IPS-15b (cell line): ENCODE measurements at regions not wholly inside any gene's neighbourhood (a gene's known extent, or its start where the extent isn't known, plus 50 kb on each side); places are given as distances from the start of the nearest gene placed in this dataset.

Experiments
- H3K27me3 ChIP-seq: one replicate; pipeline ENCODE4 v1.6.1; 2013; ENCODE audit warnings: low read length; ENCODE audit not compliant: control insufficient read depth, insufficient read depth
- H3K36me3 ChIP-seq: one replicate; pipeline ENCODE4 v1.6.1; 2013; ENCODE audit warnings: low read length; ENCODE audit not compliant: control insufficient read depth, insufficient read depth
- H3K4me1 ChIP-seq: one replicate; pipeline ENCODE4 v1.6.1; 2013; ENCODE audit warnings: mild to moderate bottlenecking, low read length; ENCODE audit not compliant: control insufficient read depth, insufficient read depth
- H3K4me3 ChIP-seq: one replicate; pipeline ENCODE4 v1.5.1; 2013; ENCODE audit warnings: low read depth, low read length
- H3K9ac ChIP-seq: one replicate; pipeline ENCODE4 v1.6.1; 2013; ENCODE audit warnings: low read depth, mild to moderate bottlenecking, low read length
- H3K9me3 ChIP-seq: one replicate; pipeline ENCODE4 v1.6.1; 2013; ENCODE audit warnings: mild to moderate bottlenecking, low read length; ENCODE audit not compliant: control insufficient read depth, insufficient read depth

DNA sequence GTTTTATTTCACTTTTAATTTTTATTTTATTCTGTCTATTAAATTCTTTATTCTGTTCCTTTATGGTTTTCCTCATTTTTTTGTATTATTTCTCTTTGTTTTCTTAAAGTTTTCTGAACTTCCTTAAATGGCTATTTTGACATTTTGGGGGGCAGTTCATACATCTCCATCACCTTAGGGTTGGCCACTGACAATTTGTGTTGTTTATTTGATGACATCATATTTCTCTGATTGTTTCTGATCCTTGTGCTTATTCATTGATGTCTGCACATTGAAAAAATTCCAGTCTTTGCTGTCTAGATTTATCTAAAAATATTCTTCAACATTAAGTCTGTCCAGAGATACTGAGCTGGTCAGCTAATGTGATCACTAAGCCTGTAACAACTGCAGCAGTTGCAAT is 379.5 kb upstream of the EYS start:
- no peaks in the 10 kb centered on the region for H3K4me1 ChIP-seq
- H3K4me3 ChIP-seq = no peak overlapping the region
- H3K27me3 ChIP-seq = no peaks in the 10 kb centered on the region
- H3K36me3 ChIP-seq = no peaks in the 10 kb centered on the region
- H3K9me3 ChIP-seq = peaks cover 7% of the 10 kb centered on the region
- H3K9ac ChIP-seq = no peak overlapping the region

DNA sequence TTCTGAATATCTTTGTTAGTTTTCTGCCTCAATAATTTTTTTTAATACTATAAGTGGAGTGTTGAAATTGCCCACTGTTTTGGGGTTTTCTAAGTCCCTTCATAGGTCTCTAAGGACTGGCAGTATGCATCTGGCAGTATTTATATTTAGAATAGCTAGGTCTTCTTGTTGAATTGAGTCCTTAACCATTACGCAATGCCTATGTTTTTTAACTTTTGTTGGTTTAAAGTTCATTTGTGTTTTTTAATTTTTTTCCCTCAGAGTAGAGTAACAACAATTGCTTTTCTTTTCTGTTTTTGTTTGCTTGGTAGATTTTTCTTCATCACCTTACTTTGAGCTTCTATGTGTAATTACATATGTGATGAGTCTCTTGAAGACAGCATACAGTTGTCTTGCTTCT is 375.9 kb upstream of the EYS start:
- H3K9ac ChIP-seq = no peak overlapping the region
- H3K4me3 ChIP-seq = no peak overlapping the region
- no peaks in the 10 kb centered on the region for H3K27me3 ChIP-seq
- H3K4me1 ChIP-seq = no peaks in the 10 kb centered on the region
- H3K9me3 ChIP-seq = peaks cover 8% of the 10 kb centered on the region
- H3K36me3 ChIP-seq = no peaks in the 10 kb centered on the region

DNA sequence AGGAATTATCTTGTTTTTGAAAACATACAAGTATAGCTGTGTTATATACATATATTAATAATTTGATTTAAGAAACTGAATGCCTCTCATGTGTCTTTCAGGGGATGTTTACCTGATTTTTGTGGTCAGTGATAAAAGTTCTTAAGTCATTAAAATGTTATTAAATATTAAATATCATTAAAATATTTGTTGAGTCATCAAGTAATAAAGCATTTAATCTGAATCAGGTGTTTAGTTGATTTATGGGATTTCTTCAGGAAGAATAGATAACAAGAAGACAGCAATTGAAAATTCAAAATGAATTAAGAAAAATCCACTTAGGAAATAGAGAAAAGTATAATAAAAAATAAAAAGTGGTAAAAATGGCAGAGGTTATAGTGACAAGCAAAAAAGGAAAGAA is 361.9 kb upstream of the EYS start:
- no peaks in the 10 kb centered on the region for H3K27me3 ChIP-seq
- H3K36me3 ChIP-seq = no peaks in the 10 kb centered on the region
- no peaks in the 10 kb centered on the region for H3K9me3 ChIP-seq
- no peaks in the 10 kb centered on the region for H3K4me1 ChIP-seq
- no peak overlapping the region for H3K4me3 ChIP-seq
- no peak overlapping the region for H3K9ac ChIP-seq

DNA sequence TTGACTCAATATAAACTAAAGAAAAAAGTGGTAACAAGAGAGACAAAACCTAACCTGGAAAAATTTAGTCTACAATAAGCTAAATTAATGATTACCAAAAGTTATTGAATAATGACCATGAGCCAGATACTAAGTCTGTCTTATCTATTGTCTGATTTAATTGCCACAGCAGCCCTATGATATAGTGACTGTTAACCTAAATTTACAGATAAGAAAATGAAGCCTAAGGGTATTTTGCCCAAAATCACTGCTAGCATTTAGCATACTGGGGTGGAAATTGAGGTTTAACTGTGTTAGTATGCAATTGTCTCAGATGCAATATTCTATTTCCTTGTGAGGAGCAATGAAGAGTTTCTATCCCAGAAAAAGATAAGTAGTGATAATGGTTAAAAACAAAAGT is 361.0 kb upstream of the EYS start:
- Histone ChIP-seq H3K9ac (no peak overlapping the region), H3K27me3 (no peaks in the 10 kb centered on the region), H3K36me3 (no peaks in the 10 kb centered on the region), H3K9me3 (no peaks in the 10 kb centered on the region), H3K4me3 (no peak overlapping the region), H3K4me1 (no peaks in the 10 kb centered on the region)

DNA sequence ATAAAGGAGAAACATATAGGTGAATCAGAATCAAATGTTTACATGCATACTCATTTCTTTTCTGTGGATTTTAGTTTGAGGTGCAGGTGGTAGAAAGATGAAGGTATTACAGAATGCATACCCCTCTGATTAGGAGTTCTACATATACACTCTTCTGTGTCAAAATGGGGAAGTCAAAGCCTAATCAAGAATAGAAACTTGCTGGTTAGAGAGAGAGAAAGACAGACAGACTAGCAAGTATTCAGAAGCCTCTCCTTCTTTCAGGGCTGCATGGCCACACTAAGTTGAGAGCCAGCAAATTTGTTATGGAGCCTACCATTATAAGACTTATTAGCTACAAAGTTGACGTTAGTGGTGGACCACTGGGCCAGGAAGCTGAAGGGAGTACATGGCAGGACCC is 358.3 kb upstream of the EYS start:
- no peaks in the 10 kb centered on the region for H3K27me3 ChIP-seq
- no peak overlapping the region for H3K4me3 ChIP-seq
- no peaks in the 10 kb centered on the region for H3K9me3 ChIP-seq
- H3K4me1 ChIP-seq = no peaks in the 10 kb centered on the region
- H3K9ac ChIP-seq = no peak overlapping the region
- no peaks in the 10 kb centered on the region for H3K36me3 ChIP-seq

DNA sequence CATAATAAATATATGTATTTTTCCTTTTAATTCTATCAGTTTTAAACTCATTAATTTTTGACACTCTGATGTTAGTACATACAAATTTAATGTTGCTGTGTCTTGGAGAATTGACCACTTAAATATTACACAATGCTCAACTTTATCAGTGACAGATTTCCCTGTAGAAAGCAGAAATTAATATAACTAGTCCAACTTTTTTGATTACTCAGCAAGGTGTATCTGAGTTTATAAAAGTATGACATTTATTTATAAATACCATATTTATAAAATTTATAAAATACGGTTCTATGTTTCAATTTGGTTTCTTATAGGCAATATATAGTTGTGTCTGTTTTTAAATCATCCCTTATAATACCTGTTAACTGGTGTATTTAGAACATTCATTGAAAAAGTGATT is 350.0 kb upstream of the EYS start:
- no peaks in the 10 kb centered on the region for H3K36me3 ChIP-seq
- H3K4me3 ChIP-seq = no peak overlapping the region
- no peak overlapping the region for H3K9ac ChIP-seq
- H3K9me3 ChIP-seq = no peaks in the 10 kb centered on the region
- H3K4me1 ChIP-seq = no peaks in the 10 kb centered on the region
- H3K27me3 ChIP-seq = no peaks in the 10 kb centered on the region

DNA sequence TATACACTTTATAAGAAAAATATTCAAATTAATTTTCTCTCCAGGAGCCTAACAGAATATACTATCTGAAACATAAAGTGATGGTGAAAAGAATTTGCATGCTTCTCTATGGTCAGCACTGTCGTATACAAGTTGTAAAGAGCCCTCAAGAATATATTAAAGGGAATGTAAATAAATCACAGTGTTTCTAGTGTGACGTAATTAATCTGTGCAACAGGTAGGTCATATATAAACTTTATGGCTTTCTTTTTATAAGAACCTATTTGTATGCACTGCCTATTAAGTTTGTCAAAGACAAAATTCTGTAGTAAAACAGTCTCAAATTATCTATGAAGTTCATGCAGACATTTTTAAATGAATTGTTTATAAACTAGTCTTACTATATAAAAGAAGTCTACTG is 347.9 kb upstream of the EYS start:
- no peaks in the 10 kb centered on the region for H3K9me3 ChIP-seq
- no peak overlapping the region for H3K9ac ChIP-seq
- no peak overlapping the region for H3K4me3 ChIP-seq
- H3K27me3 ChIP-seq = no peaks in the 10 kb centered on the region
- H3K4me1 ChIP-seq = no peaks in the 10 kb centered on the region
- H3K36me3 ChIP-seq = no peaks in the 10 kb centered on the region

DNA sequence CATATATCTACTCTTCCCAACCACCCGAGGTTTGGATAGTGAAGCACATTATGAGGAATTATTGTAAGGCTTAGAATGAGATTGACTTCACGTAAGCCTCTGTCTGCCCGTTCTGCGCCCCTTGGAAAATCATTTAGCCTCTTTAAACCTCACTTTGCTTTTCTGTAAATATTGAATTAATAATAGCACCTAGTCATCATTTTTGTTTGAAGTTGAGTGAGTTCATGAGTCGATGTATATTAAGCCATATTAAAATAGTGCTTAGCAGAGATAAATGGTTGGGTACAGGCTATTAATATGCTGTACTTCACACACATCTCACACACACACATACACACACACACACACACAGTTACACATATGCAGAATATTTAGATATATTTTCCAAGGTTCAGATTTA is 344.8 kb upstream of the EYS start:
- Histone ChIP-seq H3K4me3 (no peak overlapping the region), H3K9me3 (no peaks in the 10 kb centered on the region), H3K9ac (no peak overlapping the region), H3K4me1 (no peaks in the 10 kb centered on the region), H3K36me3 (no peaks in the 10 kb centered on the region), H3K27me3 (no peaks in the 10 kb centered on the region)

DNA sequence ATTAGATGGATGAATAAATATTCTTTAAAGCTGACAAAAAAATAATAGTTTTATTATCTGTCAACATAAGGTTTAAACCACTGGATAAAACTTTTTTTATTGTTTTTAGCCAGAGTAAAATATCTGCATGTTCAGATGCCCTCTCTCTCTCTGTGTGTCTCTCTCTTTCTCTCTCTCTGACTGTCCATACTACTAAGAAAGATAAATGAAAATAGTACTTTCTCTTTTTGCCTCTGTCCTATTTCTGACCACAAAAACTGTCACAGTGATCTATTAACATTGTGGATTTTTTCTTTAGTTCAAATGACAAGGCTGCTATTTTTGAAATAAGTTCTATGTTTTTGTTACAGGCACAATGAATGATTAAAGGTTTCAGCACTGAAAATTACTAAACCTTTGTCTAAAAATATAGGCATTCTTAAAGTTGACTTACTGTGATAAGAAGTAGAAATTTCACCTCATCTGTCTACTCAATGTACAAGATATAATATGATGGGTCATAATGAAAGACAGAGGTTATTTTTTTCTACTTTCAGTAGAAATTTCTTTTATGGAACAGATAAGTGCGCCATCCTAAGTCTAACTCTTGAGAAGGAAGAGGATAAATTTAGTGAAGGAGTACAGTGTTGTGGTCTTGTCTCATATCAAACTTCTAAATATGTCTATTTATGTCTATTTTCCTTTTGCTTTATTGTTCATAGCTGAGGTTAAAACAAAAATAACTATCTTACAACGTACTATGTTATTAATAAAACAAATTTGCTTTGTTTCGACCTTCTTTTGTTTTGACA is 341.9 kb upstream of the EYS start:
- H3K9ac ChIP-seq = no peak overlapping the region
- no peak overlapping the region for H3K4me3 ChIP-seq
- H3K36me3 ChIP-seq = no peaks in the 10 kb centered on the region
- H3K27me3 ChIP-seq = no peaks in the 10 kb centered on the region
- H3K9me3 ChIP-seq = no peaks in the 10 kb centered on the region
- no peaks in the 10 kb centered on the region for H3K4me1 ChIP-seq

DNA sequence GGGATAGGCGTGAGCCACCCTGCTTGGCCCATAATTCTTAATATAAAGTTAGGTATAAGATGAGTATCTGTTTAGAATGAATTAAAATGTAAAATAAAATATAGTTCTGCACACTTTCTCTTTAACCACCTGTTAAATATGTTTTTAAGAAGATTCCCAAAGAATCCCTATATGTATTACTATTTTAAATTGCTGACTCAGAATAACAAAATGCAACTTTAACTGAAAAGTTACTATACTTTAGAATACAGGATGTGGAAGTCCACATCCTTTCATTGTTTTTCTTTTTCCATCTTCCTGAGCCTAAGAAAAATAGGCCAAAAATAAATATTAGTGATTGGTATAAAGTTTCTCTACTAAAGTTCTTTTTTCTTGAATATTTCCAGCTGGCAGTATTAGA is 325.6 kb upstream of the EYS start:
- H3K36me3 ChIP-seq = no peaks in the 10 kb centered on the region

DNA sequence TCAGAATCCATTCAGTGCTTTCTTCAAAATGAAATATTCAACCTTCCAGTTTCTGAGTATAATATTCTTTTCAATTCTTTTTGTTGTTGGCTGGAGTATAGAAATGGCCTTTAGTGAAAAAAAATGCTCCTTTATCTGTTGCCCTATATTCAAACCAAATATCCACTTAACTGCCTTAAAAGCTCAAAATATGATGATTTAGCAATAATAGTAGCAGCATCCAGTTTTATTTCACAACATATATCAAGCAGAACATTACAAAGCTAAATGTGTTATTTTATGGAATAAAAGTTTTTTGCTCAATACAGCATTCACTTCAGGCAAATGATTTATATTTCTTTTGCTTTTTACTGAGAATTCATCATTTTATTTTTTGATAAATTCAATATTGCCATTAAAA is 322.4 kb upstream of the EYS start:
- H3K9me3 ChIP-seq = no peaks in the 10 kb centered on the region
- H3K36me3 ChIP-seq = no peaks in the 10 kb centered on the region
- no peak overlapping the region for H3K4me3 ChIP-seq
- H3K27me3 ChIP-seq = no peaks in the 10 kb centered on the region
- no peaks in the 10 kb centered on the region for H3K4me1 ChIP-seq
- no peak overlapping the region for H3K9ac ChIP-seq

More for the DNA sequence above, 325.6 kb upstream of the EYS start:
- Histone ChIP-seq H3K4me1 (no peaks in the 10 kb centered on the region), H3K9ac (no peak overlapping the region), H3K27me3 (no peaks in the 10 kb centered on the region), H3K9me3 (no peaks in the 10 kb centered on the region), H3K4me3 (no peak overlapping the region)

DNA sequence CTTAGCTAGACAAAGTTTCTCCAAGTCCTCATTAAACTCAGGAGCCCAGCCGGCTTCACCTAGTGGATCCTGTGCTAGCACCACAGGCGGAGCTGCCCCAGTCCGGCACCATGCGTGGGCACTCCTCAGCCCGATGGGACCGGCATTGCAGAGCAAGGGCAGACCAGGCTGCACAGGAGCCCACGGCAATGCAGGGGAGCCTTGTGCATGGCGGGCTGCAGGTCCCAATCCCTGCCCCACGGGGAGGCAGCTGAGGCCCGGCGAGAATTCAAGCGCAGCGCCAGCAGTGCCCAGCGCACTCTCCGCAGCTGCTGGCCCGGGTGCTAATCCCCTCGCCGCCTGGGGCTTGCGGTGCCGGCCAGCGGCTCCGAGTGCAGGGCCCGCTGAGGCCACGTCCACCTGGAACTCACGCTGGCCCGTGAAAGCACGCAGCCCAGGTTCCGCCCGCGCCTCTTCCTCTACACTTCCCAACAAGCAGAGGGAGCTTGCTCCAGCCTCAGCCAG is 292.3 kb upstream of the EYS start:
- Histone ChIP-seq H3K27me3 (no peaks in the 10 kb centered on the region), H3K4me1 (no peaks in the 10 kb centered on the region), H3K36me3 (no peaks in the 10 kb centered on the region), H3K9me3 (no peaks in the 10 kb centered on the region), H3K4me3 (no peak overlapping the region), H3K9ac (no peak overlapping the region)
